Activated B cell treated with CpG ODN at 0.5 μM for 24 hours (primary cell): ENCODE measurements at regions not wholly inside any gene's neighbourhood (a gene's known extent, or its start where the extent isn't known, plus 50 kb on each side); places are given as distances from the start of the nearest gene placed in this dataset.

ENCODE experiments used
- ATAC-seq: fragments of 200-7000 bp; cut with Tn5 transposase; one replicate; pipeline ENCODE4 v1.10.0; 2021; ENCODE audit warnings: low read depth, mild to moderate bottlenecking, moderate library complexity
- CTCF ChIA-PET: fragments of 350-600 bp; sonication (Branson Sonifier 250); formaldehyde crosslinking; loops from one replicate; lab custom pipeline; 2021; ENCODE audit warnings: antibody characterized with exemption; lab: Charles Lee
- POLR2A ChIA-PET: fragments of 350-600 bp; sonication (Branson Sonifier 250); formaldehyde crosslinking; loops from one replicate; lab custom pipeline; 2021; ENCODE audit warnings: antibody characterized with exemption; lab: Charles Lee
- DNase-seq: peaks from one replicate; pipeline ENCODE4 v3.0.0; 2022
- H3K27ac Mint-ChIP-seq: one replicate; pipeline ENCODE4 v1.8.0; 2020; ENCODE audit warnings: mixed read lengths
- H3K27me3 Mint-ChIP-seq: one replicate; pipeline ENCODE4 v1.8.0; 2021; ENCODE audit warnings: mixed read lengths
- H3K36me3 Mint-ChIP-seq: one replicate; pipeline ENCODE4 v1.8.0; 2021; ENCODE audit warnings: low read depth, mixed read lengths
- H3K4me1 Mint-ChIP-seq: one replicate; pipeline ENCODE4 v1.8.0; 2021; ENCODE audit warnings: mixed read lengths
- H3K4me3 Mint-ChIP-seq: one replicate; pipeline ENCODE4 v1.8.0; 2020; ENCODE audit warnings: mild to moderate bottlenecking, mixed read lengths
- H3K9me3 Mint-ChIP-seq: one replicate; pipeline ENCODE4 v1.8.0; 2020; ENCODE audit warnings: mixed read lengths
- intact Hi-C: fragments of 100-400 bp; cut with micrococcal nuclease; formaldehyde crosslinking; loops from one replicate; pipeline ENCODE4 v1.15.1; 2024
- TF ChIP-seq, protein P1 (sequence below): fragments of 200-600 bp; IDR thresholded peaks from one replicate; pipeline ENCODE4 v1.8.0; 2022; ENCODE audit warnings: antibody characterized with exemption, mild to moderate bottlenecking

DNA sequence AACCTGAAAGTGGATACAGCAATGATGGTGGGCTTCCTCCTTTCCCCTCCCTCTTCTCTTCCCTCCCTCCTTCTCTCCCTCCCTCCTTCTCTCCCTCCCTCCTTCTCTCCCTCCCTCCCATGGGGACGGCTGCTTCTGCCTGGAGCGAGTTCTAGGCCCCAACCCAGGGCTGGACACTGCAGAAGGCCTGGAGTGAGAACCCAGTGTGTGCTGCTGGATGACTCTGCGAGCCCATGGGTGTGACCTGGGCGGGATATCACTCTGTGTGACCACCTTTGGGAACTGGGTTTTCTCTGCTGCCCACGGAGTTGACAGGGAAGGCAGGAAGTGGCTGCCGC, 242.6 kb upstream of the GSE1 start:
- POLR2A ChIA-PET, result no interaction called here

DNA sequence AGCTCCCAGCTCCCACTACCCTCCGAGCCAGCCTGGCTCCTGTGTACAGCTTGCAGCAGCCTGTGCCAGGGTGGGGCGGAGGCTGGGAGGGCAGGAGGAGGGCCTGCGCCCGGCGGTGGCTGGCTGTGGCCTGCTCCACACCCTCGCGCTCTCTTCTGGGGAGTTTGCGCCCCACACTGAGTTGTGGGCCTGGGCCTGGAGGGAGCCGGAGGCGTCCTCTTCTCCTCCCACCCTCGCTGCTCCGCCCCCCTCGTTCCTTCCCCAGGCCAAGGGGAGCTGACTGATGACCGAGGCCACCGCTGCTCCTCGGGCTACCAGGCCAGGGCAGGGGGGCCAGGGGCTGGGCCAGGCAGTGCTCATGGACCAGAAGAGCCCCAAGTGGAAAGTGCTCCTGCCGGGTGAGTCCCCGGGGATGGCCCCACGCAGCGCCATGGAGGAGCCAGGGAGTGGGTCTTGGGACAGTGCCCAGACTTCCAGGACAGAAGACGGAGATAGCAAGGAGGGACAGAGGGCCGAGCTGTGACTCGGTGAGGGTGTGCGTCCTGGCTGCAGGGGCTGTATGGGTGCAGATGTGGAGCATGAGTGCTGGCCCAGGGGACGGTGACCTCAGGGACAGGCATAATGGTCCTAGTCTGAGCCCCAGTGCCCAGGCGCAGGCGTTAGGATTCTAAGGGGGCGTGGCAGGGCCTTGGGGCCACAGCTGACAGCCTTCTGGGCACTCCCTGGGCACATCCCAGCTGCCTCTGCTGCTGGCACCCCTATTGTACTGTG, 242.1 kb upstream of the GSE1 start:
- Mint-ChIP-seq H3K9me3 (no peaks in the 10 kb centered on the region), H3K36me3 (no peaks in the 10 kb centered on the region), H3K4me1 (no peaks in the 10 kb centered on the region), H3K4me3 (no peak overlapping the region), H3K27ac (no peak overlapping the region), H3K27me3 (peaks cover 5% of the 10 kb centered on the region)
- ATAC-seq (no peak), DNase-seq (no peak)
- POLR2A ChIA-PET, result no interaction called here
- TF ChIP-seq, protein P1, sequence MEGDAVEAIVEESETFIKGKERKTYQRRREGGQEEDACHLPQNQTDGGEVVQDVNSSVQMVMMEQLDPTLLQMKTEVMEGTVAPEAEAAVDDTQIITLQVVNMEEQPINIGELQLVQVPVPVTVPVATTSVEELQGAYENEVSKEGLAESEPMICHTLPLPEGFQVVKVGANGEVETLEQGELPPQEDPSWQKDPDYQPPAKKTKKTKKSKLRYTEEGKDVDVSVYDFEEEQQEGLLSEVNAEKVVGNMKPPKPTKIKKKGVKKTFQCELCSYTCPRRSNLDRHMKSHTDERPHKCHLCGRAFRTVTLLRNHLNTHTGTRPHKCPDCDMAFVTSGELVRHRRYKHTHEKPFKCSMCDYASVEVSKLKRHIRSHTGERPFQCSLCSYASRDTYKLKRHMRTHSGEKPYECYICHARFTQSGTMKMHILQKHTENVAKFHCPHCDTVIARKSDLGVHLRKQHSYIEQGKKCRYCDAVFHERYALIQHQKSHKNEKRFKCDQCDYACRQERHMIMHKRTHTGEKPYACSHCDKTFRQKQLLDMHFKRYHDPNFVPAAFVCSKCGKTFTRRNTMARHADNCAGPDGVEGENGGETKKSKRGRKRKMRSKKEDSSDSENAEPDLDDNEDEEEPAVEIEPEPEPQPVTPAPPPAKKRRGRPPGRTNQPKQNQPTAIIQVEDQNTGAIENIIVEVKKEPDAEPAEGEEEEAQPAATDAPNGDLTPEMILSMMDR, result no peak
- CTCF ChIA-PET, result interaction anchor here (1.0 to 1.1 kb wide), 2 partner anchors 67 to 245 kb away, joined by 3 to 4 read pairs; no protein-coding TSS in a partner anchor
- intact Hi-C loops, result loop anchor here (1.0 kb wide), 1 partner anchor 239 kb away; no protein-coding TSS in a partner anchor

More for the DNA sequence above, 242.6 kb upstream of the GSE1 start:
- no peak overlapping the region for H3K4me3 Mint-ChIP-seq
- intact Hi-C loops, result loop anchor here (1.0 kb wide), 1 partner anchor 240 kb away; no protein-coding TSS in a partner anchor
- no peaks in the 10 kb centered on the region for H3K4me1 Mint-ChIP-seq
- TF ChIP-seq, protein P1, result no peak
- no peaks in the 10 kb centered on the region for H3K9me3 Mint-ChIP-seq
- no peaks in the 10 kb centered on the region for H3K36me3 Mint-ChIP-seq
- H3K27me3 Mint-ChIP-seq, result peaks cover 5% of the 10 kb centered on the region
- CTCF ChIA-PET, result interaction anchor here (1.0 kb wide), 1 partner anchor 66 kb away, joined by 3 read pairs; no protein-coding TSS in a partner anchor
- no peak for DNase-seq
- no peak overlapping the region for H3K27ac Mint-ChIP-seq
- no peak for ATAC-seq

DNA sequence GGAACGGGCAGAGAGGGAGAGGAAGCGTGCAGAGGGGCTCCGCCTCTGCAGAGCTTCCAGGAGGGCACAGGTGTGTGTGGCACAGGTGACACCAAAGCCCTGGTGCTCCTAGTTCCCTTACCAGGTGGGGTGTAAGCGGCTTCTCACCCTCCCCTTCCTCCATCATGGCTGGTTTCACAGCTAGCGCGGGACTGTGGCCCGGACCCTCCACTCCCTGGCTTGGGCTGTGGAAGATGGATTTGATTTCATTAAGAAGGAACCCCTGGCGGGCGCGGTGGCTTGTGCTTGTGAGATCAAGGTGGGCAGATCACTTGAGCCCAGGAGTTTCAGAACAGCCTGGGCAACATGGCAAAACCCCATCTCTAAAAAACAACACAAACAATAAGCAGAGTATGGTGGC, 241.2 kb upstream of the GSE1 start:
- ChIA-PET CTCF (interaction anchor here (1.1 kb wide), 1 partner anchor 245 kb away, joined by 4 read pairs; no protein-coding TSS in a partner anchor), POLR2A (no interaction called here)
- Mint-ChIP-seq H3K9me3 (no peaks in the 10 kb centered on the region), H3K4me1 (no peaks in the 10 kb centered on the region), H3K27me3 (peaks cover 5% of the 10 kb centered on the region), H3K27ac (no peak overlapping the region), H3K36me3 (no peaks in the 10 kb centered on the region), H3K4me3 (no peak overlapping the region)
- TF ChIP-seq, protein P1, result no peak
- DNase-seq, result no peak
- no peak for ATAC-seq
- intact Hi-C loops, result no loop called here

DNA sequence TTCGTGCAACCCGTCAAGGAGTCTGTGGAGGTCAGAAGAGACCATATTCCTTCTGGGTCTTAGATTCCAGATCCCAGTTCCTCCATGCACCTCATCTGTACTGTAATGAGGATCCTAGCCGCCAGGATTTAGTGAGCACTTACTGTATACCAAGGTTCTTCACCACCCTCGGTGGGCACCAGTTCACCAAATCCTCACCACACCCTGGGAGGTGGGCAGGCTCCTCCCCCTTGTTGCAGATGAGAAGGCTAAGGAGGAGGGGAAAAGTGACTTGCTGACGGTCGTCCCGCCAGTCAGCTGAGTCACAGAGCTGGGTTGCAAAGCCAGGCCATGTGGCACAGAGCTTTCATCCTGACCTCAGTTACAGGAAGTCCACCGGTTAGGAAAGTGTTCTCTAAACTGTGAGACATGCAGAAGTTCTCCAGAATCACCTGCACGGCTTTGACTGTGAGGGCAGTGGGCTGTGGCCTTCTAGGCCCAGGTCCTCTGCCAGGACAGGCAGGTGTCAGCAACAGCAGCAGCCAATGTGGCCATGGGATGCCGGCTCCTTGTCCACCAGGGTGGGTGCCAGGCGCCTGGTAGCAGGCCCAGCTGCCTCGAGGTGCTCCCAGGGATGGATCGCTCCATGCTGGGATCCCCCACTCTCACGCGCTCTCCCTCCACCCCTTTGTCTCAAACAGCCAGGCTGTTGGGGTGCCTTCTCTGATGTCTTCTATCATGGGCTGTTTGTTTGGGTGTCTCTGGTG, 240.3 kb upstream of the GSE1 start:
- Mint-ChIP-seq H3K36me3 (no peaks in the 10 kb centered on the region), H3K9me3 (no peaks in the 10 kb centered on the region), H3K4me3 (no peak overlapping the region), H3K27ac (no peak overlapping the region), H3K4me1 (no peaks in the 10 kb centered on the region), H3K27me3 (peaks cover 5% of the 10 kb centered on the region)
- TF ChIP-seq, protein P1, result no peak
- intact Hi-C loops, result no loop called here
- DNase-seq (no peak), ATAC-seq (no peak)
- ChIA-PET POLR2A (no interaction called here), CTCF (interaction anchor here (1.1 kb wide), 1 partner anchor 48 kb away, joined by 3 read pairs; no protein-coding TSS in a partner anchor)
